ENCODE measurements at regions not wholly inside any gene's neighbourhood (a gene's known extent, or its start where the extent isn't known, plus 50 kb on each side); places are given as distances from the start of the nearest gene placed in this dataset.

DNA sequence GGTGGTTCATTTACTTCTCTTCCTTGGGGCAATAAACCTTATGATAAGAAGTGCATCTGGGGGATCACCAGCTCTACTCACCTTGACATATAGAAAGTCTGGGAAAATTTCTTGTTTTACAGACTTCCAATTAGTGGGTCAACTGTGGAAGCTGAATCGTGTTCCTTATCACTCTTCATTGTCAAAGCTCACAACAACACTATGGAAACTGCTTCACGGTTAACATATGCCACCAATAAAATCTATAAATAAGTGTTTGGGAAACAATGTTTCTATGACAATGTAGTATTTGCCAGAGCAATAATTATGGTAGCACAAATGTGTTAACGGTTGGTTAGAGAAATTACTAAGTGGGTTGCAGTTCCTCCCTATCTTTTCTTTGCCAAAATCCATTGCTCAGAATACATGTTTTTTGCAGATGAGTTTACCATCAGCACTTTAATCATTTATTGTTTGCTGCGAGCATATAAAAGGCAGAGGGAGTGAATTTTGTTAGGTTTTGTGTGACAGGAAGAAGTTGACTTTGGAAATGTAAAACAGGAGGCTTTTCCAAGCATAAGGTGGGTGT lies 321.8 kb downstream of the RFC3 start:
- TF ChIP-seq CTCF (IDR thresholded peaks at IDR 0.05; ENCODE audit: low read depth, low read length), result no peak
- no peak for TF ChIP-seq MAX (IDR thresholded peaks at IDR 0.05; ENCODE audit: low read depth, low read length)
- TF ChIP-seq POLR2A (IDR thresholded peaks at IDR 0.05; ENCODE audit: extremely low read depth, insufficient read length), result no peak
- no peak for TF ChIP-seq MYC (IDR thresholded peaks at IDR 0.05; ENCODE audit: low read depth, low read length)
